SJSA1 (cell line): ENCODE measurements at regions not wholly inside any gene's neighbourhood (a gene's known extent, or its start where the extent isn't known, plus 50 kb on each side); places are given as distances from the start of the nearest gene placed in this dataset.
A peak's percentile ranks its signal among the peaks of the same experiment; 100 is the strongest.
"Not testable (repeated sequence)": the region's sequence is repeated elsewhere in the genome, so short reads cannot be mapped to it uniquely, and the experiment has no call there.

Source experiments
- DNase-seq, 2 experiments: peaks; one replicate each; pipeline ENCODE4 v3.0.0-alpha.2; 2015 to 2020; ENCODE audit warnings: low spot score in 2 of 2, low read depth in 1 of 2
- H3K27ac ChIP-seq: fragments of 250-450 bp; sonication (Bioruptor Pico); 2 replicates; pipeline ENCODE4 v1.5.1; 2020; ENCODE audit warnings: mild to moderate bottlenecking, moderate library complexity
- H3K27me3 ChIP-seq: fragments of 250-450 bp; sonication (Bioruptor Pico); replicated peaks from 2 replicates; pipeline ENCODE4 v1.5.1; 2020; ENCODE audit warnings: mild to moderate bottlenecking, moderate library complexity
- H3K36me3 ChIP-seq: fragments of 250-450 bp; sonication (Bioruptor Pico); 2 replicates; pipeline ENCODE4 v1.5.1; 2020; ENCODE audit warnings: mild to moderate bottlenecking
- H3K4me1 ChIP-seq: fragments of 250-450 bp; sonication (Bioruptor Pico); replicated peaks from 2 replicates; pipeline ENCODE4 v1.6.1; 2021; ENCODE audit warnings: mild to moderate bottlenecking
- H3K4me3 ChIP-seq: fragments of 250-450 bp; sonication (Bioruptor Pico); 2 replicates; pipeline ENCODE4 v1.5.1; 2020; ENCODE audit warnings: mild to moderate bottlenecking
- H3K9me3 ChIP-seq: fragments of 250-450 bp; sonication (Bioruptor Pico); replicated peaks from 2 replicates; pipeline ENCODE4 v1.5.1; 2020; ENCODE audit warnings: mild to moderate bottlenecking

- H3K36me3 ChIP-seq, result no peaks in the 10 kb centered on the region
- DNase-seq, result no peak
- no peaks in the 10 kb centered on the region for H3K4me1 ChIP-seq
- no peaks in the 10 kb centered on the region for H3K27me3 ChIP-seq
- H3K9me3 ChIP-seq, result no peaks in the 10 kb centered on the region
- H3K27ac ChIP-seq, result no peak overlapping the region
- H3K4me3 ChIP-seq, result no peak overlapping the region
These were observed 66.0 kb upstream of the TENM4 start for GRCh38 chr11:79506734-79507344.

DNA sequence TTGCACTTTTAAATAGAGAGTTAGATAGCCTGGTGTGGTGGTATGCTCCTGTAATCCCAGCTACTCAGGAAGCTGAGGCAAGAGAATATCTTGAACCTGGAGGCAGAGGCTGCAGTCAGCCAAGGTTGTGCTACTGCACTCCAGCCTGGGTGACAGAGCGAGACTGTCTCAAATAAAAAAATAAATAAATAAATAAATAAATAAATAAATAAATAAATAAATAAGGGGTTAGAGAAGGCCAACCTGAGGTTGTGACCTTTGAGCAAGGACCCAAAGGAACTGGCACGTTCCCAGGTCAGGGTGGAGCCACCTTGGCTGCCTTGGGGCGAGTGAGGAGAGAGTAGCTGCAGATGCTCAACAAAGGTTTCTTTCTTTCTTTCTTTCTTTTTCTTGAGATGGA lies 65.3 kb upstream of the TENM4 start:
- Histone ChIP-seq H3K4me3 (no peak overlapping the region), H3K27ac (no peak overlapping the region), H3K9me3 (no peaks in the 10 kb centered on the region), H3K36me3 (no peaks in the 10 kb centered on the region), H3K27me3 (no peaks in the 10 kb centered on the region), H3K4me1 (no peaks in the 10 kb centered on the region)
- DNase-seq, result no peak

DNA sequence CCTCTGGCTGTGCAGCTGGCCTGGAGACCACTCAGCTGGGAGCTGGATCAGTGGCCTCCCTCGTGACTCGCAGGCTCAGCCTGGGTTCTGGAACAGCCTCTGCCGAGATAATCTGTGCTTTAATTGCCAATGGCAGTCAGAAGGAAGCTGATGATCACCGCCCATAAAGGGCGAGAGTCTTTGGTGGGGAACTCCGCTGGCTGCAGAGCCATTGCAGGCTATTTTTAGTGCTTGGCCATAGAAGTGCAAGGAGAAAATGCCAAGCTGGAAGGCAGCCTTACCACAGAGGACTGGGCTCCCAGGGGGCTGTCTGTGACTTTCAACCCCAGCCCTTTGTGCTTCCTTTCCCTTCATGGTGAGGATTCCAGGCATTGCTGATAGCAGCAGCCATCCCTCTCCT lies 62.2 kb upstream of the TENM4 start:
- Histone ChIP-seq H3K4me3 (no peak overlapping the region), H3K9me3 (no peaks in the 10 kb centered on the region), H3K36me3 (no peaks in the 10 kb centered on the region), H3K27ac (no peak overlapping the region), H3K27me3 (no peaks in the 10 kb centered on the region), H3K4me1 (no peaks in the 10 kb centered on the region)
- DNase-seq, result no peak

- no peaks in the 10 kb centered on the region for H3K9me3 ChIP-seq
- no peak for DNase-seq
- no peaks in the 10 kb centered on the region for H3K27me3 ChIP-seq
- H3K27ac ChIP-seq, result no peak overlapping the region
- no peaks in the 10 kb centered on the region for H3K4me1 ChIP-seq
- H3K4me3 ChIP-seq, result no peak overlapping the region
- H3K36me3 ChIP-seq, result no peaks in the 10 kb centered on the region
These were observed 60.9 kb upstream of the TENM4 start for GRCh38 chr11:79501707-79502106.

DNA sequence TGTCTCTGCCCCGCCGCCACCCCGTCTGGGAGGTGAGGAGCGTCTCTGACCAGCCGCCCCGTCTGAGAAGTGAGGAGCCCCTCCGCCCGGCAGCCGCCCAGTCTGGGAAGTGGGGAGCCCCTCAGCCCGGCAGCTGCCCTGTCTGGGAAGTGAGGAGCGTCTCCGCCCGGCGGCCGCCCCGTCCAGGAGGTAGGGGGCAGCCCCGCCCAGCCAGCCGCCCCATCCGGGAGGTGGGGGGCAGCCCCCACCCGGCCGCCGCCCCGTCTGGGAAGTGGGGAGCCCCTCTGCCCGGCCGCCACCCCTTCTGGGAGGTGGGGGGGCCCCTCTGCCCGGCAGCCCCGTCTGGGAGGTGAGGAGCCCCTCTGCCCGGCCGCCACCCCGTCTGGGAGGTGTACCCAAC lies 59.1 kb upstream of the TENM4 start:
- H3K27ac ChIP-seq, DNase-seq, H3K27me3 ChIP-seq, H3K36me3 ChIP-seq, H3K4me1 ChIP-seq, H3K4me3 ChIP-seq, H3K9me3 ChIP-seq: not testable (repeated sequence)

DNA sequence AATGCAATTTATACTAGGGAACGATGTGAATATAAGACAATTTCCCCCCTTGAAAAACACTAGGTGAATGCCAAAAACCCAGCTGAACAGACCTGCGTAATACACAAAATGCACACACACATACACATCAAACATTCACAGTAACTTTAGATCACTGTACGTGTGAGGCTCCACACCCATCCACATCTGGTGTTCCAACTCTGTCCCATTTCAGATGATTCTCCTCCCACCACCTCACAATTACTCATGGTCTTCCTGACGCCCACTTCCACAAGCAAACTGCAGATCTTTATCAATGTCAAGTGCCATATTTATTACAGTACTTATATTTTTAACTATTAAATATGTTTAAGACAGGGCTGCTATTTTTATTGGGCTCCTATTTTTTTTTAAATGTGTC lies 57.8 kb upstream of the TENM4 start:
- H3K4me3 ChIP-seq, result no peak overlapping the region
- no peak for DNase-seq
- H3K27ac ChIP-seq, result no peak overlapping the region
- H3K4me1 ChIP-seq, result no peaks in the 10 kb centered on the region
- no peaks in the 10 kb centered on the region for H3K27me3 ChIP-seq
- no peaks in the 10 kb centered on the region for H3K36me3 ChIP-seq
- H3K9me3 ChIP-seq, result no peaks in the 10 kb centered on the region

GRCh38 chr11:79493555-79494171 lies 52.8 kb upstream of the TENM4 start:
- Histone ChIP-seq H3K27me3 (no peaks in the 10 kb centered on the region), H3K9me3 (no peaks in the 10 kb centered on the region), H3K36me3 (no peaks in the 10 kb centered on the region), H3K4me3 (no peak overlapping the region), H3K4me1 (no peaks in the 10 kb centered on the region), H3K27ac (no peak overlapping the region)
- peak; percentile 24 to 56 for DNase-seq

- Histone ChIP-seq H3K36me3 (no peaks in the 10 kb centered on the region), H3K27me3 (no peaks in the 10 kb centered on the region), H3K4me3 (no peak overlapping the region), H3K4me1 (no peaks in the 10 kb centered on the region), H3K27ac (no peak overlapping the region), H3K9me3 (no peaks in the 10 kb centered on the region)
- DNase-seq, result no peak
These were observed 51.2 kb upstream of the TENM4 start for GRCh38 chr11:79492008-79492407.
